CD4-positive, alpha-beta T cell (primary cell): ENCODE measurements at regions not wholly inside any gene's neighbourhood (a gene's known extent, or its start where the extent isn't known, plus 50 kb on each side); places are given as distances from the start of the nearest gene placed in this dataset.

Source experiments
- ATAC-seq: fragments of 200-7000 bp; cut with Tn5 transposase; one replicate; pipeline ENCODE4 v1.10.0; 2022; ENCODE audit warnings: mild to moderate bottlenecking; ENCODE audit not compliant: poor library complexity
- CTCF ChIA-PET: fragments of 350-600 bp; sonication (Branson Sonifier 250); formaldehyde crosslinking; loops from one replicate; lab custom pipeline; 2021; ENCODE audit warnings: antibody characterized with exemption, inconsistent platforms; lab: Charles Lee
- POLR2A ChIA-PET: fragments of 350-600 bp; sonication (Branson Sonifier 250); formaldehyde crosslinking; loops from one replicate; lab custom pipeline; 2021; ENCODE audit warnings: antibody characterized with exemption, inconsistent platforms; lab: Charles Lee
- DNase-seq, 14 experiments: peaks; one replicate each; pipeline ENCODE4 v3.0.0-alpha.2; 2013 to 2020; ENCODE audit warnings: mixed read lengths in 2 of 14
- H3K27ac ChIP-seq, 2 donors: one replicate each; pipeline versions ENCODE4 v1.5.1 to v1.7.0; 2013; ENCODE audit warnings: low read length in 2 of 2, low read depth in 1 of 2, mild to moderate bottlenecking in 1 of 2
- H3K27me3 ChIP-seq, 2 experiments: 1 replicate in 1 of 2; 2 replicates in 1 of 2; pipeline versions ENCODE4 v1.6.1 to v1.7.0; 2013; ENCODE audit warnings: low read length in 2 of 2, control low read depth in 1 of 2, mild to moderate bottlenecking in 1 of 2, moderate library complexity in 1 of 2; ENCODE audit not compliant: insufficient read depth in 2 of 2, control insufficient read depth in 1 of 2
- H3K36me3 ChIP-seq: one replicate; pipeline ENCODE4 v1.6.1; 2013; ENCODE audit warnings: low read length, control low read depth; ENCODE audit not compliant: insufficient read depth
- H3K4me1 ChIP-seq: one replicate; pipeline ENCODE4 v1.6.1; 2013; ENCODE audit warnings: low read length, control low read depth; ENCODE audit not compliant: insufficient read depth
- H3K4me3 ChIP-seq: one replicate; pipeline ENCODE4 v1.5.1; 2013; ENCODE audit warnings: mild to moderate bottlenecking, low read length, moderate library complexity
- H3K9me3 ChIP-seq, 2 experiments: 1 replicate in 1 of 2; 2 replicates in 1 of 2; pipeline versions ENCODE4 v1.6.1 to v1.7.0; 2013; ENCODE audit warnings: low read length in 2 of 2, mild to moderate bottlenecking in 2 of 2, control low read depth in 1 of 2, moderate library complexity in 1 of 2; ENCODE audit not compliant: control insufficient read depth in 1 of 2, insufficient read depth in 1 of 2
- H3K27ac Mint-ChIP-seq: one replicate; pipeline ENCODE4 v1.8.0; 2020; ENCODE audit warnings: mixed read lengths
- H3K27me3 Mint-ChIP-seq: one replicate; pipeline ENCODE4 v1.8.0; 2021; ENCODE audit warnings: mixed read lengths
- H3K36me3 Mint-ChIP-seq: one replicate; pipeline ENCODE4 v1.8.0; 2021; ENCODE audit warnings: low read depth, mixed read lengths
- H3K4me1 Mint-ChIP-seq: one replicate; pipeline ENCODE4 v1.8.0; 2021; ENCODE audit warnings: low read depth, mixed read lengths
- H3K4me3 Mint-ChIP-seq: one replicate; pipeline ENCODE4 v1.8.0; 2020; ENCODE audit warnings: mild to moderate bottlenecking, mixed read lengths
- H3K9me3 Mint-ChIP-seq: one replicate; pipeline ENCODE4 v1.8.0; 2020; ENCODE audit warnings: mixed read lengths
- CTCF ChIP-seq: fragments of 200-600 bp; IDR thresholded peaks from one replicate; pipeline ENCODE4 v1.8.0; 2022; ENCODE audit warnings: antibody characterized with exemption, mild to moderate bottlenecking
- intact Hi-C, 2 experiments: fragments of 100-400 bp; cut with DNase I in 1 of 2; cut with micrococcal nuclease in 1 of 2; formaldehyde crosslinking; loops; one replicate each; pipeline versions ENCODE4 v1.15.1 to v1.9.0; 2023 to 2025; cut with DNase I, micrococcal nuclease

- Mint-ChIP-seq H3K4me1 (no peaks in the 10 kb centered on the region), H3K27ac (no peak overlapping the region), H3K36me3 (no peaks in the 10 kb centered on the region), H3K4me3 (no peak overlapping the region), H3K9me3 (peaks cover 4% of the 10 kb centered on the region), H3K27me3 (peaks cover 49% of the 10 kb centered on the region)
- TF ChIP-seq CTCF = no peak
- H3K4me1 ChIP-seq = no peaks in the 10 kb centered on the region
- ChIA-PET POLR2A (no interaction called here), CTCF (no interaction called here)
- peaks cover 4 to 24% of the 10 kb centered on the region in 2 experiments for H3K27me3 ChIP-seq
- no peak overlapping the region for H3K27ac ChIP-seq
- intact Hi-C loops = no loop called here
- DNase-seq (no peak), ATAC-seq (no peak)
- no peaks in the 10 kb centered on the region for H3K36me3 ChIP-seq
- peaks cover 9 to 11% of the 10 kb centered on the region in 2 experiments for H3K9me3 ChIP-seq
- no peak overlapping the region for H3K4me3 ChIP-seq
Observed at GRCh38 chr11:116657842-116658825, 114.7 kb downstream of the BUD13 start.

DNA sequence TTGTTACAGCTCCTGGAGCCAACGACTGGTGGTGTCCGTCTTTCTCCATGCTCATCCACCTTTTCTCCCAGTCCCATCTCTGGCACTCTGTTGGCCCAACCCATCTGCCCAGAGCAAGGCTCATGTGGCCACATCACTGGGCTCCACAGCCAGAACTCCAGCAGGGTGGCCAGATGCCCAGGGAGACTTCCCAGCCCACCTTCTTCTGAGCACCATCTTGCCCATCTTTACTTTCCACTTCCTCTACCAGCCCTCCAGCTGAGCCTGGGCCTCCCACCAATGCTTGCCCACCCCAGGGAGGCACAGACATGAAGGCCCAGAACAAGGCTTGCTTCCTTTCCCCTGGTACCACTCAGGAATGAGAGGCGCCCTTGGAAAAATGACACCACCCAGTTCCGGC, 116.8 kb downstream of the BUD13 start:
- Mint-ChIP-seq H3K36me3 (no peaks in the 10 kb centered on the region), H3K4me1 (no peaks in the 10 kb centered on the region), H3K4me3 (no peak overlapping the region), H3K27ac (no peak overlapping the region), H3K9me3 (peaks cover 4% of the 10 kb centered on the region), H3K27me3 (peaks cover 27% of the 10 kb centered on the region)
- ATAC-seq (no peak), DNase-seq (no peak)
- peaks cover 4 to 14% of the 10 kb centered on the region in 2 experiments for H3K27me3 ChIP-seq
- H3K27ac ChIP-seq = no peak overlapping the region
- ChIA-PET CTCF (no interaction called here), POLR2A (no interaction called here)
- no peaks in the 10 kb centered on the region for H3K4me1 ChIP-seq
- no peak for TF ChIP-seq CTCF
- H3K9me3 ChIP-seq = peaks cover 9 to 11% of the 10 kb centered on the region in 2 experiments
- H3K36me3 ChIP-seq = no peaks in the 10 kb centered on the region
- H3K4me3 ChIP-seq = no peak overlapping the region
- intact Hi-C loops = no loop called here

GRCh38 chr11:116654526-116654925, 118.3 kb downstream of the BUD13 start:
- TF ChIP-seq CTCF = no peak
- Mint-ChIP-seq H3K27ac (no peak overlapping the region), H3K4me1 (no peaks in the 10 kb centered on the region), H3K4me3 (no peak overlapping the region), H3K27me3 (peaks cover 15% of the 10 kb centered on the region), H3K9me3 (peaks cover 4% of the 10 kb centered on the region), H3K36me3 (no peaks in the 10 kb centered on the region)
- Histone ChIP-seq H3K27me3 (peaks cover 0 to 5% of the 10 kb centered on the region in 2 experiments), H3K36me3 (no peaks in the 10 kb centered on the region), H3K4me1 (no peaks in the 10 kb centered on the region), H3K27ac (no peak overlapping the region), H3K9me3 (peaks cover 9 to 11% of the 10 kb centered on the region in 2 experiments), H3K4me3 (no peak overlapping the region)
- ChIA-PET POLR2A (no interaction called here), CTCF (no interaction called here)
- ATAC-seq (no peak), DNase-seq (no peak)
- intact Hi-C loops = no loop called here
